ENCODE measurements at regions not wholly inside any gene's neighbourhood (a gene's known extent, or its start where the extent isn't known, plus 50 kb on each side); places are given as distances from the start of the nearest gene placed in this dataset.
"Not testable (repeated sequence)": the region's sequence is repeated elsewhere in the genome, so short reads cannot be mapped to it uniquely, and the experiment has no call there.

DNA sequence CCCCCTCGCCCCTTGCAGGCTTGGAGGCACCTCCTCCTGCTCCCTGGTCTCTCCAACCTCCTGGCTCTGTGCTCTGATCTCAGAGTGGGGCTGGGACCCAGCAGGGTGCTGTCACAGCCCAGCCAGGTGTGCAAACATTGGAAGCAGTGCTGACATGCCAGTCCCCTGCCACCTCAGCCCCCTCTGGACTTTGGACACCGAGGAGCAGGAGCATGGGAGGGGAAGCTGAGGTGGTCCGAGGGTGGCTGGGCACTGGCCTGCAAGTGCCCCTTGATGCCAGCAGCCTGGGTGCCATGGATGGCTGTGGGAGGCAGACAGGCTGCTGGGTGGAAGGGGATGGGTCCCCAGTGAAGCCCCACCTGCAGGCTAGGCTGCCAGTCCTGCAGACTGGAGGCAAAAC is 860.9 kb upstream of the ALG10B start:
- TF ChIP-seq EZH2 (IDR thresholded peaks at IDR 0.05; ENCODE audit: low read length, missing control alignments); CTCF (conservative IDR thresholded peaks at IDR 0.05 in 1 of 2, IDR thresholded peaks at IDR 0.05 in 1 of 2; ENCODE audit: low read depth in 1 of 2, low read length in 2 of 2): not testable (repeated sequence)
